HepG2 (cell line): ENCODE measurements at regions not wholly inside any gene's neighbourhood (a gene's known extent, or its start where the extent isn't known, plus 50 kb on each side); places are given as distances from the start of the nearest gene placed in this dataset.

Experiments
- CEBPB ChIP-seq: IDR thresholded peaks from 2 replicates; pipeline ENCODE4 v1.6.1; 2011; ENCODE audit warnings: low read depth, low read length, improper control_type of control experiment, borderline replicate concordance
- CTCF ChIP-seq: sonication (generic); formaldehyde crosslinking; IDR thresholded peaks from 2 replicates; pipeline ENCODE4 v1.5.0; 2020; ENCODE audit warnings: mild to moderate bottlenecking, missing genetic modification reagents, moderate library complexity
- FOXA1 ChIP-seq, 2 experiments: fragments of 450-650 bp in 1 of 2; sonication (generic) in 1 of 2; formaldehyde crosslinking in 1 of 2; IDR thresholded peaks; 2 replicates each; pipeline versions ENCODE4 v1.4.0 to v1.6.1; 2016 to 2020; ENCODE audit warnings: missing genetic modification reagents in 1 of 2
- FOXK1 ChIP-seq: sonication (generic); formaldehyde crosslinking; IDR thresholded peaks from 2 replicates; pipeline ENCODE4 v1.4.0; 2020; ENCODE audit warnings: low read depth, missing genetic modification reagents, borderline replicate concordance
- FOXP4 ChIP-seq: sonication (generic); formaldehyde crosslinking; IDR thresholded peaks from 2 replicates; pipeline ENCODE4 v1.4.0; 2020; ENCODE audit warnings: missing genetic modification reagents
- HNF4A ChIP-seq: sonication (generic); formaldehyde crosslinking; IDR thresholded peaks from 2 replicates; pipeline ENCODE4 v1.4.0; 2020; ENCODE audit warnings: missing genetic modification reagents
- KLF16 ChIP-seq, 2 experiments: sonication (generic) in 1 of 2; formaldehyde crosslinking in 1 of 2; IDR thresholded peaks; 2 replicates each; pipeline versions ENCODE4 v1.6.1 to v1.8.0; 2016 to 2023; ENCODE audit warnings: missing genetic modification reagents in 2 of 2, missing compliant biosample characterization in 1 of 2
- NCOA2 ChIP-seq: sonication (generic); formaldehyde crosslinking; IDR thresholded peaks from 2 replicates; pipeline ENCODE4 v1.8.0; 2022; ENCODE audit warnings: inconsistent platforms
- PAXIP1 ChIP-seq: sonication (generic); formaldehyde crosslinking; conservative IDR thresholded peaks from 2 replicates; pipeline ENCODE4 v1.4.0; 2020; ENCODE audit warnings: mild to moderate bottlenecking, missing genetic modification reagents, moderate library complexity
- THAP9 ChIP-seq: sonication (generic); formaldehyde crosslinking; IDR thresholded peaks from 2 replicates; pipeline ENCODE4; 2020; ENCODE audit warnings: missing genetic modification reagents, mild to moderate bottlenecking, borderline replicate concordance
- U2AF1 ChIP-seq: fragments of 200-400 bp; formaldehyde crosslinking; optimal IDR thresholded peaks from 2 replicates; pipeline ENCODE3; 2017; ENCODE audit warnings: mild to moderate bottlenecking, low read depth, low read length
- ZBTB21 ChIP-seq: sonication (generic); formaldehyde crosslinking; IDR thresholded peaks from 2 replicates; pipeline ENCODE4 v1.4.0; 2020; ENCODE audit warnings: missing genetic modification reagents
- ZFP36L2 ChIP-seq: sonication (generic); formaldehyde crosslinking; IDR thresholded peaks from 2 replicates; pipeline ENCODE4 v1.4.0; 2020; ENCODE audit warnings: missing genetic modification reagents
- ZNF317 ChIP-seq: sonication (generic); formaldehyde crosslinking; IDR thresholded peaks from 2 replicates; pipeline ENCODE4 v1.5.0; 2020; ENCODE audit warnings: mild to moderate bottlenecking, missing genetic modification reagents
- ZSCAN5A ChIP-seq: sonication (generic); formaldehyde crosslinking; IDR thresholded peaks from 2 replicates; pipeline ENCODE4 v1.8.0; 2022; ENCODE audit warnings: mild to moderate bottlenecking, missing genetic modification reagents, borderline replicate concordance

- no peak for TF ChIP-seq THAP9 (CRISPR knock-in tag)
- TF ChIP-seq FOXA1 (IDR thresholded peaks at IDR 0.05): peak; percentile 87
- TF ChIP-seq FOXA1 (CRISPR knock-in tag; IDR thresholded peaks at IDR 0.05): peak; percentile 82
- TF ChIP-seq U2AF1: no peak
- TF ChIP-seq ZFP36L2 (CRISPR knock-in tag): no peak
- peak; percentile 57; the same call in 1 of the 2 replicates for TF ChIP-seq FOXP4
- TF ChIP-seq ZSCAN5A: no peak
- TF ChIP-seq FOXK1 (CRISPR knock-in tag): peak; percentile 56; the same call in 1 of the 2 replicates
- no peak for TF ChIP-seq CTCF
- peak; percentile 22; the same call in 1 of the 2 replicates for TF ChIP-seq CEBPB
- TF ChIP-seq HNF4A (CRISPR knock-in tag): no peak
- 0 out of 2 replicates have a peak, but pooled peaks have one; percentile 29 for TF ChIP-seq NCOA2 (CRISPR knock-in tag)
- TF ChIP-seq PAXIP1: no peak
- TF ChIP-seq ZBTB21 (CRISPR knock-in tag): peak; percentile 41; the same call in 1 of the 2 replicates
- 0 out of 4 replicates have a peak, but pooled peaks of 1 of the 2 experiments have one; percentile 37 for TF ChIP-seq KLF16 (CRISPR knock-in tag; IDR thresholded peaks at IDR 0.05)
- TF ChIP-seq ZNF317 (CRISPR knock-in tag): no peak
Measured at GRCh38 chr15:70507772-70508371, 255.5 kb downstream of the UACA start (continued).
